SK-N-SH treated with all-trans-retinoic acid at 6 μM for 48 hours (cell line): ENCODE measurements at regions not wholly inside any gene's neighbourhood (a gene's known extent, or its start where the extent isn't known, plus 50 kb on each side); places are given as distances from the start of the nearest gene placed in this dataset.

ENCODE experiments used
- ATAC-seq: fragments of 200-7000 bp; cut with Tn5 transposase; 3 replicates; pipeline ENCODE4 v1.9.1; 2020; ENCODE audit warnings: mild to moderate bottlenecking, moderate library complexity
- ARNTL ChIP-seq: fragments of 450-650 bp; formaldehyde crosslinking; IDR thresholded peaks from 2 replicates; pipeline ENCODE4 v1.5.0; 2020; ENCODE audit warnings: low read depth, mild to moderate bottlenecking, moderate library complexity, borderline replicate concordance
- BACH2 ChIP-seq: fragments of 250-450 bp; sonication (Bioruptor Pico); IDR thresholded peaks from 2 replicates; pipeline ENCODE4 v1.9.0; 2021; ENCODE audit warnings: mild to moderate bottlenecking, borderline replicate concordance
- CSDC2 ChIP-seq: fragments of 250-450 bp; sonication (Bioruptor Pico); IDR thresholded peaks from 2 replicates; pipeline ENCODE4 v1.5.0; 2020; ENCODE audit warnings: mild to moderate bottlenecking, moderate library complexity
- ESRRG ChIP-seq: fragments of 250-450 bp; sonication (Bioruptor Pico); IDR thresholded peaks from 2 replicates; pipeline ENCODE4 v1.6.1; 2021; ENCODE audit warnings: mild to moderate bottlenecking
- GLIS3 ChIP-seq: fragments of 250-450 bp; sonication (Bioruptor Pico); IDR thresholded peaks from 2 replicates; pipeline ENCODE4 v1.5.0; 2020; ENCODE audit warnings: mild to moderate bottlenecking, moderate library complexity
- OSR1 ChIP-seq: fragments of 250-450 bp; sonication (Bioruptor Pico); IDR thresholded peaks from 2 replicates; pipeline ENCODE4 v1.8.0; 2022; ENCODE audit warnings: moderate library complexity, mild to moderate bottlenecking, inconsistent platforms
- RARB ChIP-seq: fragments of 250-450 bp; sonication (Bioruptor Pico); IDR thresholded peaks from 2 replicates; pipeline ENCODE4 v1.8.0; 2021; ENCODE audit warnings: mild to moderate bottlenecking, moderate library complexity
- SNAI2 ChIP-seq: fragments of 250-450 bp; sonication (Bioruptor Pico); IDR thresholded peaks from 2 replicates; pipeline ENCODE4 v1.5.0; 2020; ENCODE audit warnings: mild to moderate bottlenecking, moderate library complexity
- TCF4 ChIP-seq: fragments of 250-450 bp; sonication (Bioruptor Pico); IDR thresholded peaks from 2 replicates; pipeline ENCODE4 v1.8.0; 2021; ENCODE audit warnings: mild to moderate bottlenecking, moderate library complexity, borderline replicate concordance
- TOX ChIP-seq: fragments of 250-450 bp; sonication (Bioruptor Pico); IDR thresholded peaks from 2 replicates; pipeline ENCODE4 v1.8.0; 2021; ENCODE audit warnings: mild to moderate bottlenecking, moderate library complexity, borderline replicate concordance
- ZC3H10 ChIP-seq: fragments of 250-450 bp; sonication (Bioruptor Pico); IDR thresholded peaks from 2 replicates; pipeline ENCODE4 v1.5.1; 2021; ENCODE audit warnings: mild to moderate bottlenecking, moderate library complexity
- ZFP3 ChIP-seq: fragments of 250-450 bp; sonication (Bioruptor Pico); IDR thresholded peaks from 2 replicates; pipeline ENCODE4 v1.5.0; 2020; ENCODE audit warnings: mild to moderate bottlenecking, moderate library complexity
- ZFP30 ChIP-seq: fragments of 450-650 bp; formaldehyde crosslinking; IDR thresholded peaks from 2 replicates; pipeline ENCODE4 v1.5.0; 2022; ENCODE audit warnings: mild to moderate bottlenecking, moderate library complexity
- ZNF565 ChIP-seq: fragments of 450-650 bp; formaldehyde crosslinking; conservative IDR thresholded peaks from 2 replicates; pipeline ENCODE4 v1.5.0; 2020; ENCODE audit warnings: low read depth, mild to moderate bottlenecking, moderate library complexity
- ZNF70 ChIP-seq: fragments of 450-650 bp; formaldehyde crosslinking; IDR thresholded peaks from 2 replicates; pipeline ENCODE4 v1.5.0; 2020; ENCODE audit warnings: mild to moderate bottlenecking, moderate library complexity
- ZNF8 ChIP-seq: fragments of 450-650 bp; formaldehyde crosslinking; IDR thresholded peaks from 2 replicates; pipeline ENCODE4 v1.5.0; 2020; ENCODE audit warnings: mild to moderate bottlenecking, moderate library complexity
- TF ChIP-seq, protein P1 (sequence below): fragments of 250-450 bp; sonication (Bioruptor Pico); IDR thresholded peaks from 2 replicates; pipeline ENCODE4 v1.5.1; 2021; ENCODE audit warnings: mild to moderate bottlenecking, moderate library complexity
- TF ChIP-seq, protein P2 (sequence below): fragments of 250-450 bp; sonication (Bioruptor Pico); IDR thresholded peaks from 2 replicates; pipeline ENCODE4 v1.5.1; 2020; ENCODE audit warnings: low read depth, mild to moderate bottlenecking, moderate library complexity
- TF ChIP-seq, protein P3 (sequence below): fragments of 250-450 bp; sonication (Bioruptor Pico); IDR thresholded peaks from 2 replicates; pipeline ENCODE4 v1.8.0; 2021; ENCODE audit warnings: low read depth, mild to moderate bottlenecking, moderate library complexity, borderline replicate concordance
- TF ChIP-seq, protein P4 (sequence below): fragments of 250-450 bp; sonication (Bioruptor Pico); IDR thresholded peaks from 2 replicates; pipeline ENCODE4 v1.5.0; 2020; ENCODE audit warnings: mild to moderate bottlenecking, moderate library complexity
- TF ChIP-seq, protein P5 (sequence below): fragments of 250-450 bp; sonication (Bioruptor Pico); IDR thresholded peaks from 2 replicates; pipeline ENCODE4 v1.8.0; 2020; ENCODE audit warnings: mild to moderate bottlenecking, moderate library complexity, borderline replicate concordance

DNA sequence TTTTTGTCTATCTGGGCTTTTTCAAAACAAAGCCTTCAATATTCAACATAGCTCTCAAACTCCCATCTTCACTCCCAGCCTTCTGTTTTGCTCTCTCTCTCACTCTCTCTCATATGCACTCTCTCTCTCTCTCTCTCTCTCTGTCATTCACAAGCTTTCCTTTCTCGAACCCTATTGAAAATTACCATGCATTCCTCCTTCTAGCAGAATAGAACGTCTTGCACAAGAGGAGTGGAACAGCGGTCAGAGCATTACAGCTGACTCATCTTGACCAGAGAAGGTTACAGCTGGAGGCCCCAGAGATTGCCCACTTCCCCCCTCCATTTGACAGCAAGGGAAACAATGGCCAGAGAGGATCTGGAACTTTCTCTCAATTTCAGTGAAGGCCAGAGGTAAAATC lies 51.0 kb upstream of the LIFR start:
- no peak for TF ChIP-seq ZNF565
- no peak for TF ChIP-seq TOX (CRISPR knock-in tag)
- TF ChIP-seq BACH2, result no peak
- TF ChIP-seq OSR1, result no peak
- TF ChIP-seq ZFP3 (CRISPR knock-in tag), result no peak
- TF ChIP-seq CSDC2 (CRISPR knock-in tag), result no peak
- TF ChIP-seq ZFP30 (CRISPR knock-in tag), result no peak
- TF ChIP-seq RARB (CRISPR knock-in tag), result no peak
- TF ChIP-seq, protein P1, sequence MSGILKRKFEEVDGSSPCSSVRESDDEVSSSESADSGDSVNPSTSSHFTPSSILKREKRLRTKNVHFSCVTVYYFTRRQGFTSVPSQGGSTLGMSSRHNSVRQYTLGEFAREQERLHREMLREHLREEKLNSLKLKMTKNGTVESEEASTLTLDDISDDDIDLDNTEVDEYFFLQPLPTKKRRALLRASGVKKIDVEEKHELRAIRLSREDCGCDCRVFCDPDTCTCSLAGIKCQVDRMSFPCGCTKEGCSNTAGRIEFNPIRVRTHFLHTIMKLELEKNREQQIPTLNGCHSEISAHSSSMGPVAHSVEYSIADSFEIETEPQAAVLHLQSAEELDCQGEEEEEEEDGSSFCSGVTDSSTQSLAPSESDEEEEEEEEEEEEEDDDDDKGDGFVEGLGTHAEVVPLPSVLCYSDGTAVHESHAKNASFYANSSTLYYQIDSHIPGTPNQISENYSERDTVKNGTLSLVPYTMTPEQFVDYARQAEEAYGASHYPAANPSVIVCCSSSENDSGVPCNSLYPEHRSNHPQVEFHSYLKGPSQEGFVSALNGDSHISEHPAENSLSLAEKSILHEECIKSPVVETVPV (CRISPR knock-in tag), result no peak
- TF ChIP-seq, protein P2, sequence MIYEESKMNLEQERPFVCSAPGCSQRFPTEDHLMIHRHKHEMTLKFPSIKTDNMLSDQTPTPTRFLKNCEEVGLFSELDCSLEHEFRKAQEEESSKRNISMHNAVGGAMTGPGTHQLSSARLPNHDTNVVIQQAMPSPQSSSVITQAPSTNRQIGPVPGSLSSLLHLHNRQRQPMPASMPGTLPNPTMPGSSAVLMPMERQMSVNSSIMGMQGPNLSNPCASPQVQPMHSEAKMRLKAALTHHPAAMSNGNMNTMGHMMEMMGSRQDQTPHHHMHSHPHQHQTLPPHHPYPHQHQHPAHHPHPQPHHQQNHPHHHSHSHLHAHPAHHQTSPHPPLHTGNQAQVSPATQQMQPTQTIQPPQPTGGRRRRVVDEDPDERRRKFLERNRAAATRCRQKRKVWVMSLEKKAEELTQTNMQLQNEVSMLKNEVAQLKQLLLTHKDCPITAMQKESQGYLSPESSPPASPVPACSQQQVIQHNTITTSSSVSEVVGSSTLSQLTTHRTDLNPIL (CRISPR knock-in tag), result no peak
- no peak for TF ChIP-seq ZNF8 (CRISPR knock-in tag)
- no peak for TF ChIP-seq GLIS3
- no peak for TF ChIP-seq ZC3H10 (CRISPR knock-in tag)
- TF ChIP-seq, protein P3, sequence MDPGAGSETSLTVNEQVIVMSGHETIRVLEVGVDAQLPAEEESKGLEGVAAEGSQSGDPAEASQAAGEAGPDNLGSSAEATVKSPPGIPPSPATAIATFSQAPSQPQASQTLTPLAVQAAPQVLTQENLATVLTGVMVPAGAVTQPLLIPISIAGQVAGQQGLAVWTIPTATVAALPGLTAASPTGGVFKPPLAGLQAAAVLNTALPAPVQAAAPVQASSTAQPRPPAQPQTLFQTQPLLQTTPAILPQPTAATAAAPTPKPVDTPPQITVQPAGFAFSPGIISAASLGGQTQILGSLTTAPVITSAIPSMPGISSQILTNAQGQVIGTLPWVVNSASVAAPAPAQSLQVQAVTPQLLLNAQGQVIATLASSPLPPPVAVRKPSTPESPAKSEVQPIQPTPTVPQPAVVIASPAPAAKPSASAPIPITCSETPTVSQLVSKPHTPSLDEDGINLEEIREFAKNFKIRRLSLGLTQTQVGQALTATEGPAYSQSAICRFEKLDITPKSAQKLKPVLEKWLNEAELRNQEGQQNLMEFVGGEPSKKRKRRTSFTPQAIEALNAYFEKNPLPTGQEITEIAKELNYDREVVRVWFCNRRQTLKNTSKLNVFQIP (CRISPR knock-in tag), result no peak
- TF ChIP-seq ZNF70 (CRISPR knock-in tag), result no peak
- TF ChIP-seq SNAI2 (CRISPR knock-in tag), result no peak
- TF ChIP-seq ARNTL, result no peak
- TF ChIP-seq ESRRG, result no peak
- TF ChIP-seq TCF4 (CRISPR knock-in tag), result no peak
- ATAC-seq, result peak; percentile 71

DNA sequence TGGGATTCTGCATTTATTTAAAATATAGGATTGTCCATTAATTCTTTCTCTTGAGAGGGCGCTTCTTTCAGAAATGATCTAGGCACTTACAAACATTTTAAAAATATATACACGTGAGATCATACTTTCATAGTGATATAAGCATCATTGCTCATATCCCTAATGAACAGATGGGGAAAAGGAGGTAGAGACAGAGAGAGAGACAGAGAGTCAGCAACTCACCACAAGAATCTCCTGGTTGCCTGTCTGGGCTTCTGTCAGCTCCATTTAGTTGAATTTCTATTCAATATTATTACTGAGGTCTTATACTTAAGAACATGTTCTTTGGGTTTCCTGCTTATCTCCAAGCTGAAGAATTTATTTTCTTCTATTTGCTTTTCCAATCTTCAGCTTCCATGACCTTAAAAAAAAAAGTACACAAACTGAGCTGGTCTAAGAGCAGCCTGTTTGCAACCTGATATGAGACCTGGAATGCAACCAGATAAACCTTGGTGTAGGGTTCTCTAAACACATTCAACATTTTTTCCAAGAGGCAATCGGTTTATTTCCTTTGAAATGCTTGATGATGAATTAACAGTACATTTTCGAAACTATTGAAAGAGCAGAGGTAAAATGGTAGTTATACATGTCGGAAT lies 51.6 kb upstream of the LIFR start:
- peak; percentile 87 for ATAC-seq
- TF ChIP-seq, protein P4, sequence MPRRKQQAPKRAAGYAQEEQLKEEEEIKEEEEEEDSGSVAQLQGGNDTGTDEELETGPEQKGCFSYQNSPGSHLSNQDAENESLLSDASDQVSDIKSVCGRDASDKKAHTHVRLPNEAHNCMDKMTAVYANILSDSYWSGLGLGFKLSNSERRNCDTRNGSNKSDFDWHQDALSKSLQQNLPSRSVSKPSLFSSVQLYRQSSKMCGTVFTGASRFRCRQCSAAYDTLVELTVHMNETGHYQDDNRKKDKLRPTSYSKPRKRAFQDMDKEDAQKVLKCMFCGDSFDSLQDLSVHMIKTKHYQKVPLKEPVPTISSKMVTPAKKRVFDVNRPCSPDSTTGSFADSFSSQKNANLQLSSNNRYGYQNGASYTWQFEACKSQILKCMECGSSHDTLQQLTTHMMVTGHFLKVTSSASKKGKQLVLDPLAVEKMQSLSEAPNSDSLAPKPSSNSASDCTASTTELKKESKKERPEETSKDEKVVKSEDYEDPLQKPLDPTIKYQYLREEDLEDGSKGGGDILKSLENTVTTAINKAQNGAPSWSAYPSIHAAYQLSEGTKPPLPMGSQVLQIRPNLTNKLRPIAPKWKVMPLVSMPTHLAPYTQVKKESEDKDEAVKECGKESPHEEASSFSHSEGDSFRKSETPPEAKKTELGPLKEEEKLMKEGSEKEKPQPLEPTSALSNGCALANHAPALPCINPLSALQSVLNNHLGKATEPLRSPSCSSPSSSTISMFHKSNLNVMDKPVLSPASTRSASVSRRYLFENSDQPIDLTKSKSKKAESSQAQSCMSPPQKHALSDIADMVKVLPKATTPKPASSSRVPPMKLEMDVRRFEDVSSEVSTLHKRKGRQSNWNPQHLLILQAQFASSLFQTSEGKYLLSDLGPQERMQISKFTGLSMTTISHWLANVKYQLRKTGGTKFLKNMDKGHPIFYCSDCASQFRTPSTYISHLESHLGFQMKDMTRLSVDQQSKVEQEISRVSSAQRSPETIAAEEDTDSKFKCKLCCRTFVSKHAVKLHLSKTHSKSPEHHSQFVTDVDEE (CRISPR knock-in tag), result no peak
- TF ChIP-seq ZNF565 (no peak), ESRRG (no peak), TCF4 (CRISPR knock-in tag) (no peak), OSR1 (no peak), ZNF8 (CRISPR knock-in tag) (no peak), CSDC2 (CRISPR knock-in tag) (no peak), TOX (CRISPR knock-in tag) (no peak), ZNF70 (CRISPR knock-in tag) (no peak), SNAI2 (CRISPR knock-in tag) (no peak), ZFP30 (CRISPR knock-in tag) (no peak), ARNTL (no peak), ZFP3 (CRISPR knock-in tag) (no peak)
- TF ChIP-seq, protein P2 (CRISPR knock-in tag), result no peak
- TF ChIP-seq, protein P5, sequence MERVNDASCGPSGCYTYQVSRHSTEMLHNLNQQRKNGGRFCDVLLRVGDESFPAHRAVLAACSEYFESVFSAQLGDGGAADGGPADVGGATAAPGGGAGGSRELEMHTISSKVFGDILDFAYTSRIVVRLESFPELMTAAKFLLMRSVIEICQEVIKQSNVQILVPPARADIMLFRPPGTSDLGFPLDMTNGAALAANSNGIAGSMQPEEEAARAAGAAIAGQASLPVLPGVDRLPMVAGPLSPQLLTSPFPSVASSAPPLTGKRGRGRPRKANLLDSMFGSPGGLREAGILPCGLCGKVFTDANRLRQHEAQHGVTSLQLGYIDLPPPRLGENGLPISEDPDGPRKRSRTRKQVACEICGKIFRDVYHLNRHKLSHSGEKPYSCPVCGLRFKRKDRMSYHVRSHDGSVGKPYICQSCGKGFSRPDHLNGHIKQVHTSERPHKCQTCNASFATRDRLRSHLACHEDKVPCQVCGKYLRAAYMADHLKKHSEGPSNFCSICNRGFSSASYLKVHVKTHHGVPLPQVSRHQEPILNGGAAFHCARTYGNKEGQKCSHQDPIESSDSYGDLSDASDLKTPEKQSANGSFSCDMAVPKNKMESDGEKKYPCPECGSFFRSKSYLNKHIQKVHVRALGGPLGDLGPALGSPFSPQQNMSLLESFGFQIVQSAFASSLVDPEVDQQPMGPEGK, result no peak
- TF ChIP-seq, protein P1 (CRISPR knock-in tag), result no peak
